ENCODE measurements at regions not wholly inside any gene's neighbourhood (a gene's known extent, or its start where the extent isn't known, plus 50 kb on each side); places are given as distances from the start of the nearest gene placed in this dataset.
"Not testable (repeated sequence)": the region's sequence is repeated elsewhere in the genome, so short reads cannot be mapped to it uniquely, and the experiment has no call there.

DNA sequence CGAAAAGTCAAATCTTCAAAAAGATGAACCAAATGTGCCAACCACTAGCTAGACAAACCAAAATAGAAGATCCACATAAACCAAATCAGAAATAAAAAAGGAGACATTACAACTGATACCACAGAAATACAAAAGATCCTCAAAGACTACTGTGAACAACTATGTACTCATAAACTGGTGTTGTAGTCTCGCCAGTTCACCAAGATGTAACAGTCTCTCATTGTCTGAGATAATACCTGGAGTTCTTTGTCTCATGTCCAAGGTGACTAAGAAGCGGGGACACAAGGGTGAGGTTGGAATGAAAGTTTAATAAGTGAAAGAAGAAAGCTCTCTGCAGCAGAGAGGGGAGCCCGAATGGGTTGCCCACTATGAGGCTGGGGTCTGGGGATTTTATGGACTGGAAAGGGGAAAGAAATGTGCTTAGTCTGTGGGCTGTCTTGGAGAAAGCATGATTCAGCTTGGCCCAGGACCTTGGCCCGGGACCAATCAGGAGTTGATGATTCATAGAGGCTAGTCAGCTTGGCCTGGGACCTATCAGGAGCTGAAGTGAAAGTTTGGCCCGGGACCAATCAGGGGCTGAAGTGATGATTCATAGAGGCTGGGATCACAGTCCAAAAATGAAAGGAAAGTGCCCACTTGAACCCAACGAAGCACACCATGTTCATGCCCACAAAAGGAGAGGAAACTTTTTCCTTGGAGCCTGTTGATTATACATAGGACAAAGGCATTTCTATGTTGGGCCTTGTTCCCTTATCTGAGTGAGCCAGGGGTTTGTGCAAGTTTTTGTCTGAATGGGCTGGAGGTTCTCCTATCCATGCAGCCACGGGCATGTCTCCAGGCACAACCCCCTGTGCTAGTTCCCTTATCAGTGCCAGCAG, 177.1 kb downstream of the SPIN4 start:
- TF ChIP-seq EP300, POLR2A (IDR thresholded peaks at IDR 0.05): not testable (repeated sequence)
